ENCODE measurements at regions not wholly inside any gene's neighbourhood (a gene's known extent, or its start where the extent isn't known, plus 50 kb on each side); places are given as distances from the start of the nearest gene placed in this dataset.
"Not testable (repeated sequence)": the region's sequence is repeated elsewhere in the genome, so short reads cannot be mapped to it uniquely, and the experiment has no call there.

- TF ChIP-seq, protein P1, sequence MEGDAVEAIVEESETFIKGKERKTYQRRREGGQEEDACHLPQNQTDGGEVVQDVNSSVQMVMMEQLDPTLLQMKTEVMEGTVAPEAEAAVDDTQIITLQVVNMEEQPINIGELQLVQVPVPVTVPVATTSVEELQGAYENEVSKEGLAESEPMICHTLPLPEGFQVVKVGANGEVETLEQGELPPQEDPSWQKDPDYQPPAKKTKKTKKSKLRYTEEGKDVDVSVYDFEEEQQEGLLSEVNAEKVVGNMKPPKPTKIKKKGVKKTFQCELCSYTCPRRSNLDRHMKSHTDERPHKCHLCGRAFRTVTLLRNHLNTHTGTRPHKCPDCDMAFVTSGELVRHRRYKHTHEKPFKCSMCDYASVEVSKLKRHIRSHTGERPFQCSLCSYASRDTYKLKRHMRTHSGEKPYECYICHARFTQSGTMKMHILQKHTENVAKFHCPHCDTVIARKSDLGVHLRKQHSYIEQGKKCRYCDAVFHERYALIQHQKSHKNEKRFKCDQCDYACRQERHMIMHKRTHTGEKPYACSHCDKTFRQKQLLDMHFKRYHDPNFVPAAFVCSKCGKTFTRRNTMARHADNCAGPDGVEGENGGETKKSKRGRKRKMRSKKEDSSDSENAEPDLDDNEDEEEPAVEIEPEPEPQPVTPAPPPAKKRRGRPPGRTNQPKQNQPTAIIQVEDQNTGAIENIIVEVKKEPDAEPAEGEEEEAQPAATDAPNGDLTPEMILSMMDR (IDR thresholded peaks at IDR 0.05; ENCODE audit: low read depth, low read length), result not testable (repeated sequence)
- not testable (repeated sequence) for TF ChIP-seq POLR2A (IDR thresholded peaks at IDR 0.05; ENCODE audit: extremely low read depth, insufficient read length); MYC (IDR thresholded peaks at IDR 0.05; ENCODE audit: low read depth, low read length)
- TF ChIP-seq, protein P2, sequence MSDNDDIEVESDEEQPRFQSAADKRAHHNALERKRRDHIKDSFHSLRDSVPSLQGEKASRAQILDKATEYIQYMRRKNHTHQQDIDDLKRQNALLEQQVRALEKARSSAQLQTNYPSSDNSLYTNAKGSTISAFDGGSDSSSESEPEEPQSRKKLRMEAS (IDR thresholded peaks at IDR 0.05; ENCODE audit: low read depth, low read length), result not testable (repeated sequence)
Observed at GRCh38 chr1:120951100-120951499, 61.5 kb downstream of the PPIAL4A start.
